Muscle of arm (tissue), 1 donor: ENCODE measurements at regions not wholly inside any gene's neighbourhood (a gene's known extent, or its start where the extent isn't known, plus 50 kb on each side); places are given as distances from the start of the nearest gene placed in this dataset.
"Not testable (repeated sequence)": the region's sequence is repeated elsewhere in the genome, so short reads cannot be mapped to it uniquely, and the experiment has no call there.

ENCODE experiments used
- DNase-seq: peaks from one replicate; pipeline ENCODE4 v3.0.0-alpha.2; 2013

DNA sequence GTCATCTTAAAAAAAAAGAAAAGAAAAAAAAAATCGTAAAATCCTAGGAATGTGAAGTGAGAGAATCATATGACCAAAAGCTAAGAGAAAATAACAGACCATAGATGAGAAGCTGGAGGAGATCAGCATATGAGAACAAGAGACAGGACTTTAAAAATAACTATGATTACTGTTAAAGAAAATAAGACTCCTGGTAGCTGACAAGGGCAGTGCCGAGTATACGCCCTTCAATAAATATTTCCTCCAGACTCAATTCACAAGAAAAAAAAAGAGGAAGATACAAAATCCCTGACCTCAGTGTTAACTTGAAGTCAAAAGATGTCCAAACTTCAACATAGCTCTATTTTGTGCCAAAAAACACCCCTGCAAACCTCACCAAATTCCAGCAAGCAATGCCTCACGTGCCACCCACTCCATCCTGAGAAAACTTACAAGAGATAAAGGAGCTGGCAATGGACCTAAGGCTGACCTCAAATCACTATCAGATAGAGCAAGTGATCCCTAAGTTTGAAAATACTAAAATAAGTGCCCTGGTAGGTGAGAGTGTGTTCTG, 817.2 kb downstream of the SOCS6 start:
- no peak for DNase-seq

DNA sequence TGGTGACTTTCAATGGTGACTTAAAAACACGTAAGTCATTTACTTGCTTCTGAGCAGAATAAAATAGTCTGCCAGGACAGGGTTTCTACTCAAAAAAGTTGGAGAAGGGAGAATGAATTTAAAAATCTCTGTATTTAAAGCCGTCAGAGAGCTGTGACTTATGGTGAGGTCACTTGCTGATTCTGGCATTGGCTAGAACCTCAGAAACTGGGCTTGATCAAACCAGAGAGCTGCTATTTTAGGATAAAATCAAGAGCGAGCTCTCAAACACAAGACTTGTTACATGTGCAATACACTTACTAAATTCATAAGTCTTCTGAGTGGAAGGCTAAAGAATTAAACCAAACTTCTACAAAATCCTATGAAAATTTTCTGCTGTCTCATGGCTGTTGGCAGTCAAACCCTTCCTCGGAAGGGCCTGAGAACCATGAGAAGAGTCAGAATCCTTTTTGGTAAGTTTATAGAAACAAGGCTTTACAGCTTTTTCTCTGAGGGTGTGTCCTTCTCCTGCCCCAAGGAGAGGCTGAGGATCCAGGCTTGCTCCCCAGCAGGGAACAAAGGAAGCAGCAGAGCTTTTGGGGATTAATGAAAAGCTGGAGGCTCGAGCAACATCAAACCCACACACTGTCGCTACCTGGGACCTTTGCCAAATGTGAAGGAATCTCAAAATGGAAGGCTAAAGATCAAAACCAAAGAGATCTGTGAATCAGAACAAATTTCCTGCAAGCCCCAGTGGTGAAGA, 816.4 kb downstream of the SOCS6 start:
- DNase-seq, result no peak

DNA sequence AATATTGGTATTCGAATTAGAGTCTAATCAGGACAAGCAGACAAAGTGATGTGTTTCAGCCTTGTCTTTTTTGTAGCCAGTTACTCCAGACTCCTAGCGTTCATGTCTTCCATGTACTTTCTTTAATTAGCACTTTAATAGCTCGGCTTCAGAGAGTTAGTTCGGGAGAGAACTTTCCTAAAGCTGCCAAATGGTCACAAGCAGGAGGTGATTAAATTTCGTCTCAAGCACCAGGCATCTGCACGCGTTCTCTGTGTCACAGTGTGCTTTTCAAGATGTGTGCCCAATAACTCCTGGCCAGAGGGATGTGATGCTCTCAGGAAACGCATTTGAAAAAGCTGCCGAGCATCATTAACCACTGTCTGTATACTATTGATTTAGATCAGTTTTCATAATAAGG, 790.8 kb downstream of the SOCS6 start:
- DNase-seq, result no peak

DNA sequence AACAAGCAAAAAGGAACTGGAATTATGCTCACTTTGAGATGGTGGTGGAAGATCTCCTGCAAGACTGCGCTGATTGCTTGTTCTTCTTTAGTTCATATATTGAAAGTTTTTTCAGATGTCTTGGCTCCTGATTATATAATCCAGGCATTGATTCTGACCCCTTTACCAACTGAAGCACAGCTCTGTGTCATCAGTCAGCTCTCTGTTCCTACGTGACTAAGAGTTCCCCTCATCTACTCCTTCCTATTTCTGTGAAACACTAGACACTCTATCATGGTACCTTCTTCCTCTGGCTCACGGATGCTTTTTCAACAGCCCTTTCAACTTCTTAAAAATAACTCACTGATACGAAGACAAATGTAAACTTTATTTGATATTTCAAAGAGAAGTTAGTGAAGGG, 788.6 kb downstream of the SOCS6 start:
- DNase-seq, result no peak

DNA sequence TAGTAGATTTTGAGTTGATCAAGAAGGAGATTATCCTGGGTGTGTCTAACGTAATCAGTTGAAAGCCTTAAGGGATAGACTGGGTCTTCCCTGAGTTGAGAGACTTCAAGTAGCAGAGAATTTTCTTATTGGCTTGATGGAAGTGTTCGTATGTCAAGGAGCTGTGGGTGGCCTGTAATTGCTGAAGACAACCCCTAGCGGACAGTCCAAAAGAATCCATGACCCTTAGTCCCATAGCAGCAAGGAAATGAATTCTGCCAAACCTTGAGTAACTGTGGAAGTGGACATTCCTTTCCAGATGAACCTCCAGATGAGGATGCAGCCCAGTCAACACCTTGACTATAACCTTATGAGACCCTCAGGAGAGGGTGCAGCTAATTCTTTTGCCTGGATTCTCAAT, 786.3 kb downstream of the SOCS6 start:
- DNase-seq, result no peak

DNA sequence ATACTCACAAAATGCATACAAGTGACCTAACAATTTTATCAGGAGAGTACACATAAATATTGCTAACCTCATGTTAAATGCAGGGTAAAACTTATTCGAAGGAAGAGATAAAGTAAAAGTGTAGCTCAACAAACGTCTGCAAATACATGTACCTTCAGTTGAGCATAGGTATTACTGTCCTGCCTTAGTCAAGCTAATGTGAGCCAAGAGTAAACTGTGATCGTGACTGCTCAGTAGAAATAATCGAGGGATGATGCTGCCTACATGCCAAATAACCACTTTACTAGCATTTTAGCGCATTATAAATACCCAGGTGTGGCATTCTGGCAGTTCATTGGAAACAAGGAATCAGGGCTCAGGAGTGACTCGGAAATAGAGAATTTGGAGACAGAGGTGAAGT, 779.5 kb downstream of the SOCS6 start:
- DNase-seq, result no peak

DNA sequence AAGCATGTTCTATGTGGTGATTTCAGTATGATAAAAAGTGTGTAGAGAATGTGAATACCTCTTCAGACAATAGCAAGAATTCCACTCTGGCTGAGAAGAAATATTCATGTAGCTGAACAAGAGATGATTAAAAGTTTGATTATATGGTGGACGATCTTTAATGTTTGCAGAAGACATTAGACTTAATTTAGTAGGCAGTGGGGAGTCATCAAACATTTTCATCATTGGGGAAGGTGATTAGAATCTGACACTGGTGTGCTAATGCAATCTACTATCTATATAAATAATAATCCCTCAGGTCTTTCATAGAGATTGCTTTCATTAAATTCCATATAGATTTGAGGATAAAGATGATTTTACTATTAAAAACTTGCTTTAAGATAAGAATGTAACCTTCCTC, 761.0 kb downstream of the SOCS6 start:
- DNase-seq, result no peak

DNA sequence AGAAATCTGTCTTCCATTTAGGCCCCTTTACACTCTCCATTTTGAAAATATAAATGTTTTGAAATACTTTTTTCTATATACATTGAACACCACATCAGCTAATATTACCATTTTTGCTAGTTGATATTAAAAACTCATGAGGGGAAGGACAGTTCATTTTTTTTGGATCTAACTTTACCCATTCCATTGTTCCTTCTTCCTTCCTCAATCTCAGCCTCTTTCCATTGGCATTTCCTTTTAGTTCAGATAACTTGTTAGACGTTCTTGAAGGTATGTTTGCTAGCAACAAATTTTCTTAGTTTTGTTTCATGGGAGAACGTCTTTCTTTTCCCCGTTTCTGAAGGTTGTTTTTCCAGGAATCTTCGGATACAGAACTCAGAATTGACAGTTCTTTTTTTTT, 759.0 kb downstream of the SOCS6 start:
- DNase-seq, result no peak

DNA sequence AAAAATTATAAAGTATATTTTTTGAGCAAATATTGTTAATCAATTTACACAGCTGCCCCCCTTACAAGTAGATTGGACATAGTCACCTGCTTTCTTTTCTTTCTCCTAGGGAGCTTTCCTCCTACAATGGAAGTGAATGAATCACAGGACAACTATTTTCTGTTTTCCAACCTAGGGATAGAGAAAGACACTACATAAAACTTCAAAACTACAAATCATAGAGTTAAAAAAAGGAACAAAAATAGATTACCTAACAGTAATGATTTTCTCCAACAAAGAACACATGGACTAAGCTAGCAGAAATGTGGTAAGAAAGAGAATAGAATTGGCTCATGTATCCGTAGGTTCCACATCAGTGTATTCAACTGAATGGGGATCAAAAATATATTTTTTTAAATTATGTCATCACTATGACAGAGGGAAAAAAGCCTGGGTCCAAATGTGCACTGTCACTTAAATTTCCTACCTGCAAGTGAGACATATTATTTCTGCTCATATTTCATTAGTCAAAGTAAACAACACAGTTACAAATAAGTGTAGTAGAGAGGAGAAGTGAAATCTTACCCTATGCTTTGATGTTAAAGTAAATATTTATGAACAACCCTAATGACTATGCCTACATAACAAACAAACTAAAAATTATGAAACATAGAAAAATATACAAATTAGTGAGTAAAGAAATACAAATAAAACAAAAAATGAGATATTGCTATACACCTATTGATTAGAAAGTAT, 756.7 kb downstream of the SOCS6 start:
- DNase-seq, result no peak

DNA sequence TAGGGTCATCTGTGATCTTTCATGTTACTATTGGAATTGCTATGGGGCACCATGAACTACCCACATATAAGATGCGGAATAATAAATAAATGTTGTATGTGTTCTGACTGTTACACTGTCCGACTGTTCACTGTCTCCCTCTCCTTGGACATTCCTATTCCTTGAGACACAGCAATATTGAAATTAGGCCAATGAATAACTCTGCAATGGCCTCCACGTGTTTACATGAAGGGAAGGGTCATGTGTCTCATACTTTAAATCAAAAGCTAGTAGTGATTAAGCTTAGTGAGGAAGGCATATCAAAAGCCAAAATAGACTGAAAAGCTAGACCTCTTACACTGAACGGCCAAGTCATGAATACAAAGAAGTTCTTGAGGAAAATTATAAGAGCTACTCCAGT, 751.3 kb downstream of the SOCS6 start:
- no peak for DNase-seq

DNA sequence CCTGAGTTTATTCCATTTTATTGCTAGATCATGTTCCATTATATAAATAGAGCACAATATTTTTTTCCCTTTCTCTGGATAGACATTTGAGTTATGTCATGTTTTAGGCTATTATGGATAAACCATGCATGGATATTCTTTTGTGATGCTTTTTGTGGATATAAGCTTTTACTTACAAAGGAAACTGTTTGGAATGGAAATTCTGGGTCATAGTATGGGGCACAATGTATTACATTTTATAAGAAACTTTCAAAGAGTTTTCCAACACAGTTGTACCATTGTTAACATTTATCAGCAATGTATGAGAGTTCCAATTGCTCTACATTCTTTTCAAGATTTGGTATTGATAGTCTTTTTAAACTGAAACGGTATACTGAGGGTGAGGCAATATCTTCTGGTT, 749.4 kb downstream of the SOCS6 start:
- DNase-seq, result no peak

DNA sequence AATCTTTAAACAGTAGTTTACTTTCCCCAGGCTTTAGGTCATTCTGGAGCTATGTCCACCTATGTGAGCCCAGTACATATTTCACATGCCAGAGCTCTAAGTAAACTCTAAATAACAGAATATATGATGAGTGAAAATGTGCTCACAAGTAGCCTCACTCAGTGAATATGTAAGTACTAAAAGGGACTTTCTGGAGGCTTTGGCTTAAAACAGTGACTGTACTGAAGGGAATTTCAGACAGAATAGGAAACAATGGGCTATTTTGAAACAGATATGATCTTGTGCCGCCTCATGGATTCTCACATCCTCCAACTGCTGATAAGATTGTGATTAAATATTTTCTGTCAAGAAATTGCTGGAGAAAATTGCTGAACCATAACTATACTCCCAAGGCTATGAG, 747.9 kb downstream of the SOCS6 start:
- DNase-seq, result no peak

DNA sequence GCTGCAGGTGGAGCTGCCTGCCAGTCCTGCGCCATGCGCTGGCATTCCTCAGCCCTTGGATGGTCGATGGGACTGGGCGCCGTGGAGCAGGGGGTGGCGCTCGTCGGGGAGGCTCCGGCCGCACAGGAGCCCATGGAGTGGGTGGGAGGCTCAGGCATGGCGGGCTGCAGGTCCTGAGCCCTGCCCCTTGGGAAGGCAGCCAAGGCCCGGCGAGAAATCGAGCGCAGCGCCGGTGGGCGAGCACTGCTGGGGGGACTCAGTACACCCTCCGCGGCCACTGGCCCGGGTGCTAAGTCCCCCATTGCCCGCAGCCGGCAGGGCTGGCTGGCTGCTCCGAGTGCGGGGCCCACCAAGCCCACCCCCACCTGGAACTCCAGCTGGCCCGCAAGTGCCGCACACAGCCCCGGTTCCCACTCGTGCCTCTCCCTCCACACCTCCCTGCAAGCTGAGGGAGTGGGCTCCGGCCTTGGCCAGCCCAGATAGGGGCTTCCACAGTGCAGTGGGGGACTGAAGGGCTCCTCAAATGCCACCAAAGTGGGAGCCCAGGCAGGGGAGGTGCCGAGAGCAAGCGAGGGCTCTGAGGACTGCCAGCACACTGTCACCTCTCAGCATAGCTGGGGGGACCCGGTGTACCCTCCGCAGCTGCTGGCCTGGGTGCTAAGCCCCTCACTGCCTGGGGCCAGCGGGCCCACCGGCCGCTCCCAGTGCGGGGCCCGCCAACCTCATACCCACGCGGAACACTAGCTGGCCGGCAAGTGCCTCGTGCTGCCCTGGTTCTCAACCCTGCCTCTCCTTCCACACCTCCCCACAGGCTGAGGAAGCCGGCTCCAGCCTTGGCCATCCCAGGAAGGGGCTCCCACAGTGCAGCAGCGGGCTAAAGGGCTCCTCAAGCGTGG, 742.7 kb downstream of the SOCS6 start:
- DNase-seq, result not testable (repeated sequence)

DNA sequence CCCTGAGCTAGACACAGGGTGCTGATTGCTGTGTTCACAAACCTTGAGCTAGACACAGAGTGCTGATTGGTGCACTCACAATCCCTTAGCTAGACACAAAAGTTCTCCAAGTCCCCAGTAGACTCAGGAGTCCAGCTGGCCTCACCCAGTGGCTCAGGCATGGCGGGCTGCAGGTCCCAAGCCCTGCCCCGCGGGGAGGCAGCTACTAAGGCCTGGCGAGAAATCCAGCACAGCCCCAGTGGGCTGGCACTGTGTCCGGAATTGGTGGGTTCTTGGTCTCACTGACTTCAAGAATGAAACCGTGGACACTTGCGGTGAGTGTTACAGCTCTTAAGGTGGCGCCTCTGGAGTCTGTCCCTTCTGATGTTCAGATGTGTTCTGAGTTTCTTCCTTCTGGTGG, 741.2 kb downstream of the SOCS6 start:
- not testable (repeated sequence) for DNase-seq

DNA sequence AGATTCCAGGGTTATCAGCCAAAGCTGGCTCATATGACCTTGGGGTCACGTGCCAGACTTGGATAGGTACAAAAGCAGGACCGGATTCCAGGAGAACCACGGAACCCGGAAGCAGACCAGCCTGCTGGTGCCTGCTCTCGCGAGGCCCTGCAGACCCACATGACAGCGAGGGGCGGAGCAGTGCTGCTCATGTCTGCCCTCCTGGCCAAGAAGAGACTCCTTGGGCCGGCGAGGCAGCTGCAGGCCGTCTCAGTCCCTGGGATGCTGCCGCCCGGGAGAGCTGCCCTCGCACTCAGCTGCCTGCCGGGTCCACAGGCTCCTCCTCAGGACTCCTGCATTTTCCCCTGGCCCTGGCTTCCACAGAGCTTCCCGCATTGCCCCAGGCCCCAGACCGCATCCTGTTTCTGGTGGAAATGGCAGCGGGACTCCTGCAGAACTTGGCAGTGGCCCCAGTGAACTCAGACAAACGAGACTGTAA, 739.5 kb downstream of the SOCS6 start:
- DNase-seq, result no peak

DNA sequence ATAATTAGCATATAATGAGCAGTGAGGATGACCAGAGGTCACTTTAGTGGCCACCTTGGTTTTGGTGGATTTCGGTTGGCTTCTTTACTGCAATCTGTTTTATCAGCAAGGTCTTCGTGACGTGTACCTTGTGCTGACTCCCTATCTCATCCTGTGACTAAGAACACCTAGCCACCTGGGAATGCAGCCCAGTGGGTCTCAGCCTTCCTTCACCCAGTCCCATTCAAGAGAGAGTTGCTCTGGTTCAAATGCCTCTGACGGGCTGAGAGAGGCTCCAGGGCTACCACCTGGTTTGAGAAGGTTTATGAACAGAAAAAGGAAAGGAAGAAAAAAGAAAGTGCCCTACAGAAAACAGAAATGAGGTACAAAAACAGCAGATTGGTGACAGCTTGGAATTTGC, 738.7 kb downstream of the SOCS6 start:
- no peak for DNase-seq

DNA sequence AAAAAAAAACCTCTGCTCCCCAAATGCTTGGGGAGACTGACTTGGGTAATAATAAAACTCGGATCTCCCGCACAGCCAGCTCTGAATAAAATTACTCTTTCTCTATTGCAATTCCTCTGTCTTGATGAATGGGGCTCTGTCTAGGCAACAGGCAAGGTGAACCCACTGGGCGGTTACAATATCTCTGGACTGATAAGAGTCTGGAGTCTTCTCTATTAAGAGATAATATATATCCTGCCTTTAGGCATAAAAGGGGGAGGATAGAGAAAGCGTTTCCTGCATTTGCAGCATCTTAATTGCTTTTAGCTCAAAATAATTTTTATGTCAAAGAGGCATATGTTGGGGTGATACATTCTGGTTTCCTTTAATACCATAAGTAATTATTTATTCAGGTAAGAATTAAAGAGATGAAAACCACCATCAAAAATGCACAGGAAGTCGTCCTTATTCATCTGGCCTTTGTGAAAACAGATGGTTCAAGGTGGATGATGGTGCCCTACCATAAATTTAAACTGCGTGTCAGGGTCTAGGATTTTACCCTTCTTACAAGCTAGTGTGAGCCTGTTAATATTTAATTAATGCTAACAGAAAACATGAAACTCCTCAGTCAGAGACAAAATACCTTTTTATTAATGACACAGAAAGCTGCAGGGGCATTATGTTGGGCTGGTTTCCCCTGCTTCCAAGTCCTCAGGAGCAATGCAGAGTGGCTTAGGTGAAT, 736.8 kb downstream of the SOCS6 start:
- no peak for DNase-seq

DNA sequence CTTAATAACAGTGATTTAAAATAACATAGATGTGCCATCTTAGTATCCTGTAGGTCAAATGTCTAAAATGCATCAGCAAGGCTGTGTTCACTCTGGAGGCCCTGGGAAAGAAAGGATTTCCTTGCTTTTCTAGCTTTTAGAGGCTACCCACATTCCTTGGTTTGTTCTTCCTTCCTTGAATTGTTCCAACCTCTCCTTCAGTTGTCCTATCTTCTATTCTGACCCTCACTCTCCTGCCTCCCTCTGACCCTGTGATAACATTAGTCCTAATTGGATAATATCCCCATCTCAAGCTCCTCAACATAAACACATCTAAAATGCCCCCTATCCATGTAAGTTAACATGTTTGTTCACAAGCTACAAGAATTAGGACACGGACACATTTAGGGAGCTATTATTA, 733.5 kb downstream of the SOCS6 start:
- no peak for DNase-seq

DNA sequence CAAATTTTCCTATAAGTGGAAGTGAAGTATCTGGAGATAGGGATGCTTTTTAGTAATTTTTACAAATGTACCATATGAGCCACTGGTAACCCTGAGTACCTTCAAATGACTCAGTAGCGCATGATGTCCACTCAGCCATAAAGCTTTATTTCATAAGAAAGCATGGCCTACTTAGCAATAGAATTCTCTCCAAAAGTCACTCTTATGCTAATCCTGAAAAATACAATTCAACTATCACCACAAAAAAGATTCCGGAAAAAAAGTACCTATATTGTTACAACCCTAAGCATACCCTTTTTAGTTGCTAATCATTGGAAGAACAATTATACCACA, 732.2 kb downstream of the SOCS6 start:
- no peak for DNase-seq

DNA sequence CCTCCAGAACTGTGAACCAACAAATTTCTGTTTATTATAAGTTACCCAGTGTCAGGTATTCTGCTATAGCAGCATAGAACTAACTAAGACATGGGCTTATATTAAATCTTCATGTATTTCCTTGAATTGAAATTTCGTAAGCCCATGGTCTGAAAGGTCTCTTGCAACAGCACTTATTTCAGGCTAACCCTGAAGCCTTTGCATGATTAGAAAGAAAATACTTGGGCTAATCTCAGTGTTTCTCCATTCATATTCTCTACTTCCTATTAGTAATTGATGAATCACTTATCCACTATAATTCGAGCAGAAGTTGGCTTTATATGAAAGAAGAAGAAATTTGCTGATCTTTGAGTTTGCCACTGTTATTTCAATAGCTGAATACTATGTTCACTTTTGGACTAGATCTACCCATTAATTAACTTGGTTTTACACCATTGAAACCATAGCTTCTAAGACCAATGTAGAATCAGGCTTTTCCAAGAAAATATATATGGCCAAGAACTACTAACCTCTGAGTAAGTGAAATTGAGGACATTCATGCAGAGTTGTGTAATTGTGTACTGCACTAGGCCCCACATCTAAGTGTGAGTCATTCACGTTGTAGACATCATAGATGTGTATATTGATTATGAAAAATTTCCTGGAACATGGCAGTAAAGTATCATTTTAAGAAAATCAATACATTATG, 731.6 kb downstream of the SOCS6 start:
- no peak for DNase-seq

DNA sequence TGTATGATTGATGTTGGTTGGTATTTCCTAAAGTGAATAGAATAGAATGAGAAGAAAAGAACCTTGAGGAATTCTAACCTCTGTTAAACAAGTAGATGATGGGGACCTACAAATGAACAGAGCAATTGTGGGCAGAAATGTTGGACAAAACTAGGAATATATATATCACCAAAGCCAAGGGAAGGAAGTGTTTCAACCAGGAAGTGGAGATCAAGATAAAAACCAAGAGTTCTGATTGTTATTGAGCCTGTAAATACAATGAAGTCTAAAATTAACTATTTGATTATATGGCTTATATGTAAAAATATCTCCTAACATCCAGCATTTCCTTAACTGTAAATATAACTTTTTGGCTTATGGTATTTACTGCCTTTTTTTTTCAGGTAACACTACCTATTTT, 730.0 kb downstream of the SOCS6 start:
- no peak for DNase-seq
